ENCODE measurements at regions not wholly inside any gene's neighbourhood (a gene's known extent, or its start where the extent isn't known, plus 50 kb on each side); places are given as distances from the start of the nearest gene placed in this dataset.

GRCh38 chr2:4995466-4995865, 696.7 kb upstream of the SOX11 start:
- TF ChIP-seq FOSL2 (IDR thresholded peaks at IDR 0.05) (no peak), FOSL2 (CRISPR knock-in tag; IDR thresholded peaks at IDR 0.05) (no peak), POLR2AphosphoS2 (conservative IDR thresholded peaks at IDR 0.05; ENCODE audit: low read length) (no peak)
- TF ChIP-seq, protein P1, sequence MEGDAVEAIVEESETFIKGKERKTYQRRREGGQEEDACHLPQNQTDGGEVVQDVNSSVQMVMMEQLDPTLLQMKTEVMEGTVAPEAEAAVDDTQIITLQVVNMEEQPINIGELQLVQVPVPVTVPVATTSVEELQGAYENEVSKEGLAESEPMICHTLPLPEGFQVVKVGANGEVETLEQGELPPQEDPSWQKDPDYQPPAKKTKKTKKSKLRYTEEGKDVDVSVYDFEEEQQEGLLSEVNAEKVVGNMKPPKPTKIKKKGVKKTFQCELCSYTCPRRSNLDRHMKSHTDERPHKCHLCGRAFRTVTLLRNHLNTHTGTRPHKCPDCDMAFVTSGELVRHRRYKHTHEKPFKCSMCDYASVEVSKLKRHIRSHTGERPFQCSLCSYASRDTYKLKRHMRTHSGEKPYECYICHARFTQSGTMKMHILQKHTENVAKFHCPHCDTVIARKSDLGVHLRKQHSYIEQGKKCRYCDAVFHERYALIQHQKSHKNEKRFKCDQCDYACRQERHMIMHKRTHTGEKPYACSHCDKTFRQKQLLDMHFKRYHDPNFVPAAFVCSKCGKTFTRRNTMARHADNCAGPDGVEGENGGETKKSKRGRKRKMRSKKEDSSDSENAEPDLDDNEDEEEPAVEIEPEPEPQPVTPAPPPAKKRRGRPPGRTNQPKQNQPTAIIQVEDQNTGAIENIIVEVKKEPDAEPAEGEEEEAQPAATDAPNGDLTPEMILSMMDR (IDR thresholded peaks at IDR 0.05): no peak
